T follicular helper cell (primary cell): ENCODE measurements at regions not wholly inside any gene's neighbourhood (a gene's known extent, or its start where the extent isn't known, plus 50 kb on each side); places are given as distances from the start of the nearest gene placed in this dataset.
"Not testable (repeated sequence)": the region's sequence is repeated elsewhere in the genome, so short reads cannot be mapped to it uniquely, and the experiment has no call there.

ENCODE experiments used
- DNase-seq: peaks from one replicate; pipeline ENCODE4 v3.0.0-alpha.2; 2020; ENCODE audit warnings: low read depth

DNA sequence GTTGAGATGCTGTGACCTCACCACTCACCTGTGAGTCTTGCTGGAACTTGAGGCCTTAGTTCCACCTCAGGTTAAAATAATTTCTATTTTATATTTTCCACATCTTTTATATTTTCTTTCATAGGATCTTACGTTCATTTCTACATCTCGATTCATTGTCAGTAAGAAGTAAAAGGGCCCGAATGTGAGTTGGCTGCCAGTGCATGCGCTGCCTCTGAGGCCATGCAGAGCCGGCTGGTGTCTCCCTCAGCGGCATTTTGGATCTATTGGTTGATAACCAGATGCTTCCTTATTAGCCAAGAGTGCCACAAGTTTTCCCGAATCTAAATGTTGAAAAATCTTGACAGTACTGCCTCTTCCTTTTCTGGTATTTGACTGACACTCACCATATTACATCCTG is 347.3 kb downstream of the TEX29 start:
- DNase-seq, result no peak

DNA sequence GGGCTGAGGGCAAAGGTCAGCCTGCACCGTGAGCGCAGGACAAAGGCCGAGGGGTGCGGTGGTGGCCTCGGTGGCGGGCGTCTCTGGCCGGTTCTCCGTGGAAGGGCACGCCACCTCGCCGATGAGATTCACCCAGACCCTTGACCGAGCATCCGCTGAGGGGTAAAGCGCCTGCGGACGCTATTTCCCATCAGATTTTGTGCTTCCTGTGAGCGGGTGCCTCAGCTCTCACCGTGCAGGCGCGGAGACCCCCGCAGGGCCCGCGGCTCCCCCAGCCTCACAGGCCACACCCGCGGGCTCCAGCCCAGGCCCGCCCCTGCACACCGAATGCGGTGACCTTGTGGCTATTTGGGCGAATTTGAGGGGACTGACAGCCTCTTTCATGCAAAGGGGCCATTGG is 348.0 kb downstream of the TEX29 start:
- no peak for DNase-seq

- not testable (repeated sequence) for DNase-seq
These were observed 351.8 kb downstream of the TEX29 start for GRCh38 chr13:111672198-111672597.

DNA sequence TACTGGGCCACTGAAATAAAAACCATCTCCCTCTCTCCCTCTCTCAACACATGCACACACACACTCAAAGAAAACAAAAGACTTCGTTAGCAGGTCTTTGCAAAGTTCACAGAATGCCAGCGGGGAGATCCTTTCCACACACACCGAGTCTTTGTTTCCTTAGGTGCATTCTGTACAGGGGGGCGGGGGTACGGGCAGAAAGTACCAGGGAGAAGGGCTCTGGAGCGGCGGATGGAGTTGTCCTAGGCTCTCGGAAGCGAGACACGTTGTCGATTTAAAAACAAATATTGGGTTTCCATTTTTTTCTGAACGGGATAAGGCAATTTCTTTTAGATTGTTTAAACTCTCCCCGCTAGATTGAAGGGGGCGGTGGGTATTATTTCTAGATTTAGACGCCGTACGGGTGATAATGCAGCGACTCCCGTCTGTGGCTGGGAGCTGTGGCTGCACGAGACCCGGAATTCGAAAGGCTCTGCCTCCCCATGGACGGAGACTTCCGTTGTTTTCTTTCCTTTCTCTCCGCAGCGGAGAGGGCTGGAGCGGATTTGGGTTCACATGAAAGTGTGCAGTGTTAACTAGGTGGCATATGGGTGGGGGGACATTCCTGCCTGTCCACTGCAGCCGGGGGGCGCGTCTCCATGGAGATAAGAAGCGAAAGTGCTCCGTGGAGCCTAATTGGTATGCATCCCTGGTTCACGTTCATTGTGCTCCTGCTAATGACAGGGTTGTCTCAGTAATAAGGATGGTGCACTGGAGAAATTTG is 357.9 kb downstream of the TEX29 start:
- DNase-seq, result not testable (repeated sequence)

DNA sequence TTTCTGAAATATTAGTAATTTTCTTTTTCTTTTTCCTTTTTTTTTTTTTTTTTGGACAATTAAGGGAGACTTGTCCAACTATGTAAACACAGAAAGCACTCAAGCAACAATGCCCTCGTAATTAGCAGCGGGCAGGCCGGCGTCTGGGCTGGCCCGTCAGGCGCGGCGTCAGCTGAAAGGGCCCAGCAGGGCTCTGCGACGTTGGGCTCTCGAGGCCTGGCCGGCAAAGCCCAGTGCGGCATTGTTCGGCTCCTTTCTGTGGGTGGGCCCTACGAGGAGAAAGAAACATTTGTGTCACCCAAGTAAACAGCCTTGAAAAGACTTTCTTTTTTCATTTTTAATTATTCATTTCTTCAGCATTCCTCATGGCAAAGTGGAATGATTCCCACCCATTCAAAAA is 359.2 kb downstream of the TEX29 start:
- not testable (repeated sequence) for DNase-seq

DNA sequence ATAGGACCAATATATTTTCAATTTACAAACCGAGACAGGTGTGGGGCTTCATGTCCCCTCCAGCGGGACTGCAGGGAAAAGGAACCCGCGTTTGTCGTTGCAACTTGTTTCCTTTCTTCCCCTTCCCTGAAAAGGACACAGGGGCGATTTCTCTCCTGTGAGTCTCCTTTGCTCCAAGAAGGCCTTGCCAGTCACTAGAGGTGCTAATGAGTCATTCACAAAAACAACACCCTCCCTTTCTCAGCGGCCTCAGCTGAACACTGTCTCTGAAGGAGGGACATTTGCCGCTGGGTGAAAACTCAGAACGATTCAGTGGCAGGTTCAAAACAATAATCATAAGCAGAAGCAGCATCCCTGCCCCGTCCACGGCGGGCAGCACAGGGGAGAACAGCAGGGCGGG is 359.7 kb downstream of the TEX29 start:
- DNase-seq, result not testable (repeated sequence)

GRCh38 chr13:111692028-111692427 is 371.6 kb downstream of the TEX29 start:
- DNase-seq, result not testable (repeated sequence)

DNA sequence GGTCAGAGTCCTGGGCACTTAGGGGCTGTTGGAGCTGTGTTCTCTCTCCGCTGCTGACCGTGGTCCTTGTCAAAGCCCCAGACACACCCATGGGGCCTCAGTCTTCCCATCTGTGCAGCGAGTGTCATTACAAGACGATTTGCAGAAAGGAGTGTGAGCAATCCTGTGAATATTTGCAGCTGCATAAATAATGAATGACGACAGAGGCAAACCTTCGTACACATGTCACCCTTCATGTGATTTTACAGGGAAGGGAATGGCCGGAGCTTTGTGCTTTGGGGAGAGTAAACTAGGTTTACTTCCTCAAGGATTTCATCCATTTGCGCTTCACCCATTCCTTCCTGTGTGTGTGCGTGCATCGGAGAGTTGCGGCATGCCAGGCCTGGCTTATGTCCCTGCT is 370.8 kb upstream of the SOX1 start:
- DNase-seq, result not testable (repeated sequence)

GRCh38 chr13:111702059-111702458 is 364.9 kb upstream of the SOX1 start:
- not testable (repeated sequence) for DNase-seq
